Endothelial cell of umbilical vein (primary cell): ENCODE measurements at regions not wholly inside any gene's neighbourhood (a gene's known extent, or its start where the extent isn't known, plus 50 kb on each side); places are given as distances from the start of the nearest gene placed in this dataset.

Source experiments
- EZH2 ChIP-seq: IDR thresholded peaks from 2 replicates; pipeline ENCODE4 v1.6.1; 2012; ENCODE audit warnings: borderline replicate concordance, low read depth, mild to moderate bottlenecking, moderate library complexity, low read length, inconsistent platforms; ENCODE audit not compliant: severe bottlenecking
- FOS ChIP-seq: IDR thresholded peaks from 2 replicates; pipeline ENCODE4 v1.6.1; 2011; ENCODE audit warnings: mild to moderate bottlenecking, low read length, moderate library complexity, borderline replicate concordance; ENCODE audit not compliant: insufficient read depth
- GATA2 ChIP-seq: IDR thresholded peaks from 2 replicates; pipeline ENCODE4 v1.7.0; 2011; ENCODE audit warnings: low read depth, mild to moderate bottlenecking, moderate library complexity, mixed read lengths, low read length; ENCODE audit not compliant: insufficient read length, insufficient read depth
- JUN ChIP-seq: IDR thresholded peaks from 2 replicates; pipeline ENCODE4 v1.6.1; 2011; ENCODE audit warnings: borderline replicate concordance, low read depth; ENCODE audit not compliant: insufficient read length, insufficient read depth
- MYC ChIP-seq: IDR thresholded peaks from one replicate; pipeline ENCODE4 v1.6.1; 2011; ENCODE audit warnings: mild to moderate bottlenecking, low read depth, low read length
- POLR2A ChIP-seq: IDR thresholded peaks from 2 replicates; pipeline ENCODE4 v1.6.1; 2012; ENCODE audit warnings: low read depth, mild to moderate bottlenecking, control low read depth, low read length
- POLR2AphosphoS5 ChIP-seq: IDR thresholded peaks from 2 replicates; pipeline ENCODE4 v1.6.1; 2012; ENCODE audit warnings: low read depth, mild to moderate bottlenecking, control low read depth, low read length, moderate library complexity; ENCODE audit not compliant: insufficient read depth
- TF ChIP-seq, protein P1 (sequence below), 2 donors: IDR thresholded peaks; 1 replicate in 1 of 2; 2 replicates in 1 of 2; pipeline ENCODE4 v1.5.1; 2011; ENCODE audit warnings: low read length in 2 of 2, mild to moderate bottlenecking in 2 of 2, moderate library complexity in 2 of 2, control low read depth in 1 of 2, inconsistent platforms in 1 of 2, low read depth in 1 of 2; ENCODE audit not compliant: insufficient read depth in 1 of 2; ENCODE audit errors: extremely low read depth in 1 of 2
- TF ChIP-seq, protein P2 (sequence below): IDR thresholded peaks from 2 replicates; pipeline ENCODE4 v1.6.1; 2011; ENCODE audit not compliant: insufficient read depth, insufficient read length

DNA sequence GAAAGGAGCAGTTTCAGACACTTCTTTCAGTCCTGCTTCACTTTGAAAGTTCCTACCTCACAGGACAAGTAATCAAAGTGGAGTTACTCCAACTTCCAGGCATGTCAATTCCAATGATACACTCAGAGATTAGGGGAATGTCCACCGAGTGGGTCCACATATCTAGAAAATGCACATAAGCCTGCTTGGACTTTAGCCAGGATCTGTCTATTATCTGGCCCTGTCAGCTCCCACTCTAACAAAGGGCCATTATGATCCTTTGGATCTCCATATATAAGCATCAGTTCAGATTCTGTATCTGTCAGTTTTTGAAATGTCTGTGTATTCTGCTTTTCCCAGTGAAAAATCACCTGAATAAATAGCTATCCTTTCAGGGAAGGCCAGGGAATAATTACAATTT, 112.9 kb upstream of the ATXN7L3B start:
- TF ChIP-seq, protein P1, sequence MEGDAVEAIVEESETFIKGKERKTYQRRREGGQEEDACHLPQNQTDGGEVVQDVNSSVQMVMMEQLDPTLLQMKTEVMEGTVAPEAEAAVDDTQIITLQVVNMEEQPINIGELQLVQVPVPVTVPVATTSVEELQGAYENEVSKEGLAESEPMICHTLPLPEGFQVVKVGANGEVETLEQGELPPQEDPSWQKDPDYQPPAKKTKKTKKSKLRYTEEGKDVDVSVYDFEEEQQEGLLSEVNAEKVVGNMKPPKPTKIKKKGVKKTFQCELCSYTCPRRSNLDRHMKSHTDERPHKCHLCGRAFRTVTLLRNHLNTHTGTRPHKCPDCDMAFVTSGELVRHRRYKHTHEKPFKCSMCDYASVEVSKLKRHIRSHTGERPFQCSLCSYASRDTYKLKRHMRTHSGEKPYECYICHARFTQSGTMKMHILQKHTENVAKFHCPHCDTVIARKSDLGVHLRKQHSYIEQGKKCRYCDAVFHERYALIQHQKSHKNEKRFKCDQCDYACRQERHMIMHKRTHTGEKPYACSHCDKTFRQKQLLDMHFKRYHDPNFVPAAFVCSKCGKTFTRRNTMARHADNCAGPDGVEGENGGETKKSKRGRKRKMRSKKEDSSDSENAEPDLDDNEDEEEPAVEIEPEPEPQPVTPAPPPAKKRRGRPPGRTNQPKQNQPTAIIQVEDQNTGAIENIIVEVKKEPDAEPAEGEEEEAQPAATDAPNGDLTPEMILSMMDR (IDR thresholded peaks at IDR 0.05; ENCODE audit: extremely low read depth in 1 of 2, insufficient read depth in 1 of 2, low read depth in 1 of 2, low read length in 2 of 2): no peak
- TF ChIP-seq EZH2: no peak
- no peak for TF ChIP-seq POLR2A
- no peak for TF ChIP-seq FOS
- TF ChIP-seq JUN: no peak
- no peak for TF ChIP-seq POLR2AphosphoS5
- no peak for TF ChIP-seq MYC
- TF ChIP-seq, protein P2, sequence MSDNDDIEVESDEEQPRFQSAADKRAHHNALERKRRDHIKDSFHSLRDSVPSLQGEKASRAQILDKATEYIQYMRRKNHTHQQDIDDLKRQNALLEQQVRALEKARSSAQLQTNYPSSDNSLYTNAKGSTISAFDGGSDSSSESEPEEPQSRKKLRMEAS: no peak
- no peak for TF ChIP-seq GATA2
